GM23338 (cell line): ENCODE measurements at regions not wholly inside any gene's neighbourhood (a gene's known extent, or its start where the extent isn't known, plus 50 kb on each side); places are given as distances from the start of the nearest gene placed in this dataset.

Experiments used
- ATAC-seq: fragments of 200-7000 bp; cut with Tn5 transposase; 3 replicates; pipeline ENCODE4 v1.9.1; 2020
- DNase-seq: peaks from one replicate; pipeline ENCODE4 v3.0.0-alpha.2; 2015; ENCODE audit warnings: low spot score
- H2AFZ ChIP-seq: fragments of 200-600 bp; sonication (generic); 2 replicates; pipeline ENCODE4 v1.8.0; 2016; ENCODE audit warnings: antibody characterized with exemption, mild to moderate bottlenecking, moderate library complexity
- H3F3A ChIP-seq: fragments of 200-600 bp; sonication (generic); replicated peaks from 2 replicates; pipeline ENCODE4 v1.8.0; 2017; ENCODE audit warnings: antibody characterized with exemption, mixed run types, low read depth
- H3K27ac ChIP-seq: fragments of 200-600 bp; sonication (generic); 2 replicates; pipeline ENCODE4 v1.6.1; 2016; ENCODE audit warnings: low read depth
- H3K27me3 ChIP-seq: fragments of 200-600 bp; sonication (generic); 2 replicates; pipeline ENCODE4 v1.8.0; 2016; ENCODE audit warnings: mild to moderate bottlenecking, mixed run types, moderate library complexity; ENCODE audit not compliant: insufficient read depth
- H3K36me3 ChIP-seq: fragments of 200-600 bp; sonication (generic); 2 replicates; pipeline ENCODE4 v1.8.0; 2016; ENCODE audit warnings: mild to moderate bottlenecking; ENCODE audit not compliant: insufficient read depth
- H3K4me1 ChIP-seq: fragments of 200-600 bp; sonication (generic); 2 replicates; pipeline ENCODE4 v1.8.0; 2016; ENCODE audit warnings: mild to moderate bottlenecking, moderate library complexity; ENCODE audit not compliant: insufficient read depth
- H3K4me2 ChIP-seq: fragments of 200-600 bp; sonication (generic); 2 replicates; pipeline ENCODE4 v1.7.1; 2017; ENCODE audit warnings: mixed run types
- H3K4me3 ChIP-seq: fragments of 200-600 bp; sonication (generic); 2 replicates; pipeline ENCODE4 v1.6.1; 2016; ENCODE audit warnings: mixed run types
- H3K79me2 ChIP-seq: fragments of 200-600 bp; sonication (generic); replicated peaks from 2 replicates; pipeline ENCODE4 v1.8.0; 2017; ENCODE audit warnings: mild to moderate bottlenecking; ENCODE audit not compliant: insufficient read depth
- H3K9me2 ChIP-seq: fragments of 200-600 bp; sonication (generic); 2 replicates; pipeline ENCODE4 v1.8.0; 2017; ENCODE audit not compliant: insufficient read depth
- H4K20me1 ChIP-seq: fragments of 200-600 bp; sonication (generic); replicated peaks from 2 replicates; pipeline ENCODE4 v1.8.0; 2017; ENCODE audit warnings: mild to moderate bottlenecking; ENCODE audit not compliant: insufficient read depth
- H3K27ac Mint-ChIP-seq: 2 replicates; pipeline ENCODE4 v1.8.0; 2020; ENCODE audit warnings: inconsistent platforms, mild to moderate bottlenecking, moderate library complexity, mixed read lengths
- H3K27me3 Mint-ChIP-seq: 3 replicates; pipeline ENCODE4 v1.8.0; 2022; ENCODE audit warnings: low read depth, mild to moderate bottlenecking, moderate library complexity, mixed read lengths, inconsistent platforms; ENCODE audit not compliant: insufficient read depth, poor library complexity
- H3K36me3 Mint-ChIP-seq: 3 replicates; pipeline ENCODE4 v1.8.0; 2021; ENCODE audit warnings: low read depth, mild to moderate bottlenecking, inconsistent platforms, moderate library complexity, mixed read lengths
- H3K4me1 Mint-ChIP-seq: 3 replicates; pipeline ENCODE4 v1.8.0; 2020; ENCODE audit warnings: mild to moderate bottlenecking, inconsistent platforms, mixed read lengths
- H3K4me3 Mint-ChIP-seq: 3 replicates; pipeline ENCODE4 v1.8.0; 2021; ENCODE audit warnings: moderate library complexity, mild to moderate bottlenecking, inconsistent platforms, mixed read lengths
- H3K9me3 Mint-ChIP-seq: 3 replicates; pipeline ENCODE4 v1.8.0; 2020; ENCODE audit warnings: moderate library complexity, mild to moderate bottlenecking, inconsistent platforms, mixed read lengths
- CTCF ChIP-seq, 2 experiments: fragments of 200-600 bp in 1 of 2; sonication (generic) in 1 of 2; conservative IDR thresholded peaks; 2 replicates each; pipeline versions ENCODE4 v1.5.1 to v1.6.1; 2016 to 2017; ENCODE audit warnings: antibody characterized with exemption in 2 of 2, low read depth in 2 of 2, mild to moderate bottlenecking in 2 of 2, moderate library complexity in 1 of 2
- EZH2 ChIP-seq: fragments of 200-600 bp; sonication (generic); IDR thresholded peaks from one replicate; pipeline ENCODE4 v1.8.0; 2017; ENCODE audit warnings: antibody characterized with exemption, mild to moderate bottlenecking, low read depth; ENCODE audit not compliant: unreplicated experiment
- JUNB ChIP-seq: IDR thresholded peaks from one replicate; pipeline ENCODE4 v1.6.1; 2016; ENCODE audit warnings: antibody characterized with exemption; ENCODE audit not compliant: unreplicated experiment
- NANOG ChIP-seq: IDR thresholded peaks from 2 replicates; pipeline ENCODE4 v1.6.1; 2016; ENCODE audit warnings: antibody characterized with exemption, borderline replicate concordance
- POLR2AphosphoS5 ChIP-seq: IDR thresholded peaks from 2 replicates; pipeline ENCODE4 v1.6.1; 2016; ENCODE audit warnings: antibody characterized with exemption, low read depth
- REST ChIP-seq: IDR thresholded peaks from one replicate; pipeline ENCODE4 v1.6.1; 2018; ENCODE audit warnings: antibody characterized with exemption; ENCODE audit not compliant: unreplicated experiment
- STAT1 ChIP-seq: IDR thresholded peaks from one replicate; pipeline ENCODE4 v1.6.1; 2016; ENCODE audit warnings: antibody characterized with exemption; ENCODE audit not compliant: unreplicated experiment
- ZNF114 ChIP-seq: fragments of 250-450 bp; sonication (Bioruptor Pico); IDR thresholded peaks from 2 replicates; pipeline ENCODE4 v1.5.0; 2020; ENCODE audit warnings: mild to moderate bottlenecking, moderate library complexity
- ZNF331 ChIP-seq: fragments of 250-450 bp; sonication (Bioruptor Pico); IDR thresholded peaks from 2 replicates; pipeline ENCODE4 v1.5.0; 2020; ENCODE audit warnings: low read depth, mild to moderate bottlenecking, moderate library complexity
- TF ChIP-seq, protein P1 (sequence below): IDR thresholded peaks from 2 replicates; pipeline ENCODE4 v1.6.1; 2016; ENCODE audit warnings: antibody characterized with exemption
- TF ChIP-seq, protein P2 (sequence below): fragments of 250-450 bp; sonication (Bioruptor Pico); IDR thresholded peaks from 2 replicates; pipeline ENCODE4 v1.5.0; 2020; ENCODE audit warnings: mild to moderate bottlenecking, moderate library complexity

GRCh38 chr4:181957088-181957487, 286.1 kb upstream of the TENM3 start (continued):
- TF ChIP-seq CTCF (conservative IDR thresholded peaks at IDR 0.05; ENCODE audit: low read depth in 2 of 2): no peak
- no peak for TF ChIP-seq ZNF114 (CRISPR knock-in tag)
- TF ChIP-seq STAT1: no peak

- no peak overlapping the region for H3K4me3 Mint-ChIP-seq
- H3K27me3 ChIP-seq: no peaks in the 10 kb centered on the region
- no peak overlapping the region for H3K27ac Mint-ChIP-seq
- H3K27ac ChIP-seq: no peak overlapping the region
- H3K36me3 ChIP-seq: no peaks in the 10 kb centered on the region
- H3K4me1 Mint-ChIP-seq: peaks cover 17% of the 10 kb centered on the region
- no peaks in the 10 kb centered on the region for H3K79me2 ChIP-seq
- ATAC-seq (no peak), DNase-seq (no peak)
- no peaks in the 10 kb centered on the region for H3K9me2 ChIP-seq
- H4K20me1 ChIP-seq: no peaks in the 10 kb centered on the region
- H3K4me1 ChIP-seq: peaks cover 25% of the 10 kb centered on the region
- H3K36me3 Mint-ChIP-seq: no peaks in the 10 kb centered on the region
- H3K27me3 Mint-ChIP-seq: no peaks in the 10 kb centered on the region
- no peaks in the 10 kb centered on the region for H3K9me3 Mint-ChIP-seq
- no peak overlapping the region for H2AFZ ChIP-seq
- H3K4me3 ChIP-seq: no peak overlapping the region
- no peak overlapping the region for H3K4me2 ChIP-seq
- H3F3A ChIP-seq: no peaks in the 10 kb centered on the region
- TF ChIP-seq NANOG (no peak), ZNF331 (CRISPR knock-in tag) (no peak), STAT1 (no peak), EZH2 (no peak), CTCF (conservative IDR thresholded peaks at IDR 0.05; ENCODE audit: low read depth in 2 of 2) (no peak), REST (no peak), JUNB (no peak), POLR2AphosphoS5 (no peak)
- TF ChIP-seq, protein P1, sequence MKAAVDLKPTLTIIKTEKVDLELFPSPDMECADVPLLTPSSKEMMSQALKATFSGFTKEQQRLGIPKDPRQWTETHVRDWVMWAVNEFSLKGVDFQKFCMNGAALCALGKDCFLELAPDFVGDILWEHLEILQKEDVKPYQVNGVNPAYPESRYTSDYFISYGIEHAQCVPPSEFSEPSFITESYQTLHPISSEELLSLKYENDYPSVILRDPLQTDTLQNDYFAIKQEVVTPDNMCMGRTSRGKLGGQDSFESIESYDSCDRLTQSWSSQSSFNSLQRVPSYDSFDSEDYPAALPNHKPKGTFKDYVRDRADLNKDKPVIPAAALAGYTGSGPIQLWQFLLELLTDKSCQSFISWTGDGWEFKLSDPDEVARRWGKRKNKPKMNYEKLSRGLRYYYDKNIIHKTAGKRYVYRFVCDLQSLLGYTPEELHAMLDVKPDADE: no peak
- TF ChIP-seq, protein P2, sequence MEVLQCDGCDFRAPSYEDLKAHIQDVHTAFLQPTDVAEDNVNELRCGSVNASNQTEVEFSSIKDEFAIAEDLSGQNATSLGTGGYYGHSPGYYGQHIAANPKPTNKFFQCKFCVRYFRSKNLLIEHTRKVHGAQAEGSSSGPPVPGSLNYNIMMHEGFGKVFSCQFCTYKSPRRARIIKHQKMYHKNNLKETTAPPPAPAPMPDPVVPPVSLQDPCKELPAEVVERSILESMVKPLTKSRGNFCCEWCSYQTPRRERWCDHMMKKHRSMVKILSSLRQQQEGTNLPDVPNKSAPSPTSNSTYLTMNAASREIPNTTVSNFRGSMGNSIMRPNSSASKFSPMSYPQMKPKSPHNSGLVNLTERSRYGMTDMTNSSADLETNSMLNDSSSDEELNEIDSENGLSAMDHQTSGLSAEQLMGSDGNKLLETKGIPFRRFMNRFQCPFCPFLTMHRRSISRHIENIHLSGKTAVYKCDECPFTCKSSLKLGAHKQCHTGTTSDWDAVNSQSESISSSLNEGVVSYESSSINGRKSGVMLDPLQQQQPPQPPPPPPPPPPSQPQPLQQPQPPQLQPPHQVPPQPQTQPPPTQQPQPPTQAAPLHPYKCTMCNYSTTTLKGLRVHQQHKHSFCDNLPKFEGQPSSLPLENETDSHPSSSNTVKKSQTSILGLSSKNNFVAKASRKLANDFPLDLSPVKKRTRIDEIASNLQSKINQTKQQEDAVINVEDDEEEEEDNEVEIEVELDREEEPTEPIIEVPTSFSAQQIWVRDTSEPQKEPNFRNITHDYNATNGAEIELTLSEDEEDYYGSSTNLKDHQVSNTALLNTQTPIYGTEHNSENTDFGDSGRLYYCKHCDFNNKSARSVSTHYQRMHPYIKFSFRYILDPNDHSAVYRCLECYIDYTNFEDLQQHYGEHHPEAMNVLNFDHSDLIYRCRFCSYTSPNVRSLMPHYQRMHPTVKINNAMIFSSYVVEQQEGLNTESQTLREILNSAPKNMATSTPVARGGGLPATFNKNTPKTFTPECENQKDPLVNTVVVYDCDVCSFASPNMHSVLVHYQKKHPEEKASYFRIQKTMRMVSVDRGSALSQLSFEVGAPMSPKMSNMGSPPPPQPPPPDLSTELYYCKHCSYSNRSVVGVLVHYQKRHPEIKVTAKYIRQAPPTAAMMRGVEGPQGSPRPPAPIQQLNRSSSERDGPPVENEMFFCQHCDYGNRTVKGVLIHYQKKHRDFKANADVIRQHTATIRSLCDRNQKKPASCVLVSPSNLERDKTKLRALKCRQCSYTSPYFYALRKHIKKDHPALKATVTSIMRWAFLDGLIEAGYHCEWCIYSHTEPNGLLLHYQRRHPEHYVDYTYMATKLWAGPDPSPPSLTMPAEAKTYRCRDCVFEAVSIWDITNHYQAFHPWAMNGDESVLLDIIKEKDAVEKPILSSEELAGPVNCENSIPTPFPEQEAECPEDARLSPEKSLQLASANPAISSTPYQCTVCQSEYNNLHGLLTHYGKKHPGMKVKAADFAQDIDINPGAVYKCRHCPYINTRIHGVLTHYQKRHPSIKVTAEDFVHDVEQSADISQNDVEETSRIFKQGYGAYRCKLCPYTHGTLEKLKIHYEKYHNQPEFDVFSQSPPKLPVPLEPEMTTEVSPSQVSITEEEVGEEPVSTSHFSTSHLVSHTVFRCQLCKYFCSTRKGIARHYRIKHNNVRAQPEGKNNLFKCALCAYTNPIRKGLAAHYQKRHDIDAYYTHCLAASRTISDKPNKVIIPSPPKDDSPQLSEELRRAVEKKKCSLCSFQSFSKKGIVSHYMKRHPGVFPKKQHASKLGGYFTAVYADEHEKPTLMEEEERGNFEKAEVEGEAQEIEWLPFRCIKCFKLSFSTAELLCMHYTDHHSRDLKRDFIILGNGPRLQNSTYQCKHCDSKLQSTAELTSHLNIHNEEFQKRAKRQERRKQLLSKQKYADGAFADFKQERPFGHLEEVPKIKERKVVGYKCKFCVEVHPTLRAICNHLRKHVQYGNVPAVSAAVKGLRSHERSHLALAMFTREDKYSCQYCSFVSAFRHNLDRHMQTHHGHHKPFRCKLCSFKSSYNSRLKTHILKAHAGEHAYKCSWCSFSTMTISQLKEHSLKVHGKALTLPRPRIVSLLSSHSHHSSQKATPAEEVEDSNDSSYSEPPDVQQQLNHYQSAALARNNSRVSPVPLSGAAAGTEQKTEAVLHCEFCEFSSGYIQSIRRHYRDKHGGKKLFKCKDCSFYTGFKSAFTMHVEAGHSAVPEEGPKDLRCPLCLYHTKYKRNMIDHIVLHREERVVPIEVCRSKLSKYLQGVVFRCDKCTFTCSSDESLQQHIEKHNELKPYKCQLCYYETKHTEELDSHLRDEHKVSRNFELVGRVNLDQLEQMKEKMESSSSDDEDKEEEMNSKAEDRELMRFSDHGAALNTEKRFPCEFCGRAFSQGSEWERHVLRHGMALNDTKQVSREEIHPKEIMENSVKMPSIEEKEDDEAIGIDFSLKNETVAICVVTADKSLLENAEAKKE: no peak
Measured at GRCh38 chr4:181958446-181958845, 284.8 kb upstream of the TENM3 start.
